ENCODE measurements at regions not wholly inside any gene's neighbourhood (a gene's known extent, or its start where the extent isn't known, plus 50 kb on each side); places are given as distances from the start of the nearest gene placed in this dataset.

DNA sequence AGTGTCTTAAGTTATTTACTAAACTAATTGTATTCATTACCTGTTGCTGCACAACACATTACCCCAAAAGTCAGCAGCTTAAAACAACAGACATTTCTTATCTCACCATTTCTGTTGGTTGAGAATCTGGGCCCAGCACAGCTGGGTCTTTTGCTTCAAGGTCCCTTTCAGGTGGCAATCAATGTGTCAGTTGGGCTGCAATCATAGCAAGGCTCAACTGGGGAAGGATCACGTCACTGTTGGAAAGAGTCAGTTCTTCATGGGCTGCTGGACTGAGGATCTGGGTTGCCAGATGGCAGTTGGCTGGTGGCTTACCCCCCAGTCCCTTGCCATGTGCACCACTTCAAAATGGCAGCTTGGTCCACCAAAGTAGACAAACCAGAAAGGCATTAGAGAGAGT, 261.2 kb downstream of the SUCLG1 start:
- no peak for DNase-seq (ENCODE audit: low read depth in 2 of 2)
- Histone ChIP-seq H3K4me3 (replicated peaks in 1 of 4; ENCODE audit: control extremely low read depth in 1 of 4, insufficient read depth in 1 of 4, low read depth in 3 of 4, low read length in 4 of 4) (no peak overlapping the region), H2AFZ (ENCODE audit: low read length) (no peak overlapping the region), H3K4me2 (ENCODE audit: extremely low read depth, insufficient read depth, low read length) (no peak overlapping the region), H3K36me3 (ENCODE audit: control insufficient read depth, insufficient read depth, low read length) (no peaks in the 10 kb centered on the region), H4K20me1 (ENCODE audit: control insufficient read depth, extremely low read depth, insufficient read depth, low read length) (no peaks in the 10 kb centered on the region), H3K27ac (ENCODE audit: insufficient read depth, low read length) (no peak overlapping the region), H3K27me3 (ENCODE audit: control insufficient read depth, insufficient read depth, low read length) (no peaks in the 10 kb centered on the region), H3K79me2 (ENCODE audit: control insufficient read depth, insufficient read depth, low read length) (no peaks in the 10 kb centered on the region), H3K4me1 (ENCODE audit: control insufficient read depth, extremely low read depth, insufficient read depth, low read length) (no peaks in the 10 kb centered on the region), H3K9me3 (ENCODE audit: control insufficient read depth, insufficient read depth, low read depth, low read length) (no peaks in the 10 kb centered on the region), H3K9ac (ENCODE audit: insufficient read depth, low read length) (no peak overlapping the region)
- TF ChIP-seq EZH2 (IDR thresholded peaks at IDR 0.05; ENCODE audit: low read length, missing control alignments), result no peak
- TF ChIP-seq, protein P1, sequence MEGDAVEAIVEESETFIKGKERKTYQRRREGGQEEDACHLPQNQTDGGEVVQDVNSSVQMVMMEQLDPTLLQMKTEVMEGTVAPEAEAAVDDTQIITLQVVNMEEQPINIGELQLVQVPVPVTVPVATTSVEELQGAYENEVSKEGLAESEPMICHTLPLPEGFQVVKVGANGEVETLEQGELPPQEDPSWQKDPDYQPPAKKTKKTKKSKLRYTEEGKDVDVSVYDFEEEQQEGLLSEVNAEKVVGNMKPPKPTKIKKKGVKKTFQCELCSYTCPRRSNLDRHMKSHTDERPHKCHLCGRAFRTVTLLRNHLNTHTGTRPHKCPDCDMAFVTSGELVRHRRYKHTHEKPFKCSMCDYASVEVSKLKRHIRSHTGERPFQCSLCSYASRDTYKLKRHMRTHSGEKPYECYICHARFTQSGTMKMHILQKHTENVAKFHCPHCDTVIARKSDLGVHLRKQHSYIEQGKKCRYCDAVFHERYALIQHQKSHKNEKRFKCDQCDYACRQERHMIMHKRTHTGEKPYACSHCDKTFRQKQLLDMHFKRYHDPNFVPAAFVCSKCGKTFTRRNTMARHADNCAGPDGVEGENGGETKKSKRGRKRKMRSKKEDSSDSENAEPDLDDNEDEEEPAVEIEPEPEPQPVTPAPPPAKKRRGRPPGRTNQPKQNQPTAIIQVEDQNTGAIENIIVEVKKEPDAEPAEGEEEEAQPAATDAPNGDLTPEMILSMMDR (conservative IDR thresholded peaks at IDR 0.05 in 1 of 2, IDR thresholded peaks at IDR 0.05 in 1 of 2; ENCODE audit: low read depth in 1 of 2, low read length in 2 of 2), result no peak

DNA sequence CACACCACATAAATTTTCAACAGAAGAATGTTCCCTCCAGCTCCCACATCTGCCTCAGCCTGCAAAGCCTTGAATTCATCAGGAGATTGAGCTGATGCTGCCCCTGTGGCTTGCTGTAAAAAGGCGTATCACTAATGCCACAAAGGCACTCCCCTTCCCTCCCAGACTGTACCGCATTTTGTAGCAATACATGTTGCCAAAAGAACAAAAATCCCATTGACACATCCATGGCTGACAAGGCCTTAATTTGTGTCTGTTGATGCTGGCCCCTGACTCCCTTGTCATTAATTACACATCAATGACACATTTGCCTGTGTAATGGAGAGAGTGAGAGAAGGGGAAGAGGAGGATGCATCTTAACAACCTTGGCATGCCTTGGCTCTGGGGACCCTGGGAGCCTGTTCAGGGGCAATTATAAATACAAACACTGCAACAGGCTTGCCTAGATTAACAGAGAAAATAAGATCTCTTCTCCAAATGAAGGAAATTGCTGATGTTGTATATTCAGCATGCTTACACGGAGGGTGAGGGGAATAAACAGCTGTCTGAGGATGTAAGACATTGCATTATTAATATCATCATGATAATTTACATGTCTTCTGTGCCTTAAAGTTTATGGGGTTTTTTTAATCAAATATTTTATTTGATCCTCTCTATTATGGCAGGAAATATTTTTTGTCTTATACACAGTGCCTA, 264.0 kb downstream of the SUCLG1 start:
- H3K4me3 ChIP-seq (replicated peaks in 1 of 4; ENCODE audit: control extremely low read depth in 1 of 4, insufficient read depth in 1 of 4, low read depth in 3 of 4, low read length in 4 of 4), result no peak overlapping the region
- H3K4me1 ChIP-seq (ENCODE audit: control insufficient read depth, extremely low read depth, insufficient read depth, low read length), result no peaks in the 10 kb centered on the region
- no peak for DNase-seq (ENCODE audit: low read depth in 2 of 2)
- H4K20me1 ChIP-seq (ENCODE audit: control insufficient read depth, extremely low read depth, insufficient read depth, low read length), result no peaks in the 10 kb centered on the region
- no peak overlapping the region for H3K27ac ChIP-seq (ENCODE audit: insufficient read depth, low read length)
- no peaks in the 10 kb centered on the region for H3K9me3 ChIP-seq (ENCODE audit: control insufficient read depth, insufficient read depth, low read depth, low read length)
- TF ChIP-seq, protein P1 (conservative IDR thresholded peaks at IDR 0.05 in 1 of 2, IDR thresholded peaks at IDR 0.05 in 1 of 2; ENCODE audit: low read depth in 1 of 2, low read length in 2 of 2), result no peak
- TF ChIP-seq EZH2 (IDR thresholded peaks at IDR 0.05; ENCODE audit: low read length, missing control alignments), result no peak
- H2AFZ ChIP-seq (ENCODE audit: low read length), result no peak overlapping the region
- no peak overlapping the region for H3K4me2 ChIP-seq (ENCODE audit: extremely low read depth, insufficient read depth, low read length)
- H3K27me3 ChIP-seq (ENCODE audit: control insufficient read depth, insufficient read depth, low read length), result no peaks in the 10 kb centered on the region
- no peaks in the 10 kb centered on the region for H3K79me2 ChIP-seq (ENCODE audit: control insufficient read depth, insufficient read depth, low read length)
- no peak overlapping the region for H3K9ac ChIP-seq (ENCODE audit: insufficient read depth, low read length)
- no peaks in the 10 kb centered on the region for H3K36me3 ChIP-seq (ENCODE audit: control insufficient read depth, insufficient read depth, low read length)

DNA sequence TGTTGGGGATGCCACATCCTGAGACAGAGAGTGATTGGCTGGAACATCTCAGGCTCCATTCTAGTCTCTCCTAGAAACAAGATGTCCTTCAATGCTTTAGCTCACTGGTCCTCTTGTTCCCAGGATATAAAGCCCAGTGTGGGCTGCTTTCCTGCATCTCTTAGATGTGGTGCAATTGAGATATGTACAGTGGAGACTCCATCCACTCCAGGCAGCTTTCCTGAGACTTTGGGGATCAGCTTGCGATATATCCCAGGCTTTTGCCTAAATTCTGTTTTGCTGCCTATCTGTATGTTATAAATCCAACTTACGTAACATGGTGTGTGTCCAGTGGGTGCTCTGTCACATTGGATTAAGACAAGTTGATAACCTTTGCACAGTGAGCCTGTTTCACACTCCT, 264.9 kb downstream of the SUCLG1 start:
- H2AFZ ChIP-seq (ENCODE audit: low read length), result no peak overlapping the region
- H3K9me3 ChIP-seq (ENCODE audit: control insufficient read depth, insufficient read depth, low read depth, low read length), result no peaks in the 10 kb centered on the region
- H4K20me1 ChIP-seq (ENCODE audit: control insufficient read depth, extremely low read depth, insufficient read depth, low read length), result no peaks in the 10 kb centered on the region
- H3K9ac ChIP-seq (ENCODE audit: insufficient read depth, low read length), result no peak overlapping the region
- H3K27ac ChIP-seq (ENCODE audit: insufficient read depth, low read length), result no peak overlapping the region
- no peaks in the 10 kb centered on the region for H3K4me1 ChIP-seq (ENCODE audit: control insufficient read depth, extremely low read depth, insufficient read depth, low read length)
- H3K4me3 ChIP-seq (replicated peaks in 1 of 4; ENCODE audit: control extremely low read depth in 1 of 4, insufficient read depth in 1 of 4, low read depth in 3 of 4, low read length in 4 of 4), result no peak overlapping the region
- no peak for DNase-seq (ENCODE audit: low read depth in 2 of 2)
- H3K79me2 ChIP-seq (ENCODE audit: control insufficient read depth, insufficient read depth, low read length), result no peaks in the 10 kb centered on the region
- H3K27me3 ChIP-seq (ENCODE audit: control insufficient read depth, insufficient read depth, low read length), result no peaks in the 10 kb centered on the region
- no peak overlapping the region for H3K4me2 ChIP-seq (ENCODE audit: extremely low read depth, insufficient read depth, low read length)
- H3K36me3 ChIP-seq (ENCODE audit: control insufficient read depth, insufficient read depth, low read length), result no peaks in the 10 kb centered on the region
- no peak for TF ChIP-seq EZH2 (IDR thresholded peaks at IDR 0.05; ENCODE audit: low read length, missing control alignments)
- TF ChIP-seq, protein P1 (conservative IDR thresholded peaks at IDR 0.05 in 1 of 2, IDR thresholded peaks at IDR 0.05 in 1 of 2; ENCODE audit: low read depth in 1 of 2, low read length in 2 of 2), result no peak

Data from fibroblast of lung (primary cell).